GM10248 (cell line): ENCODE measurements at regions not wholly inside any gene's neighbourhood (a gene's known extent, or its start where the extent isn't known, plus 50 kb on each side); places are given as distances from the start of the nearest gene placed in this dataset.

ENCODE experiments used
- CTCF ChIA-PET: fragments of 300-600 bp; sonication (Branson Sonifier 250); formaldehyde crosslinking; extraction: SDS; loops from one replicate; lab custom pipeline; 2021; ENCODE audit warnings: antibody characterized with exemption; lab: Yijun Ruan, JAX
- POLR2A ChIA-PET: fragments of 350-650 bp; sonication (Branson Sonifier 250); formaldehyde crosslinking; extraction: SDS; loops from one replicate; lab custom pipeline; 2020; ENCODE audit warnings: antibody characterized with exemption; lab: Yijun Ruan, JAX
- DNase-seq: peaks from one replicate; pipeline ENCODE4 v3.0.0; 2012; ENCODE audit errors: extremely low spot score
- CTCF ChIP-seq: IDR thresholded peaks from 2 replicates; pipeline ENCODE4 v1.5.1; 2012; ENCODE audit warnings: mild to moderate bottlenecking, low read depth; ENCODE audit errors: extremely low read depth, missing control alignments, control extremely low read depth

DNA sequence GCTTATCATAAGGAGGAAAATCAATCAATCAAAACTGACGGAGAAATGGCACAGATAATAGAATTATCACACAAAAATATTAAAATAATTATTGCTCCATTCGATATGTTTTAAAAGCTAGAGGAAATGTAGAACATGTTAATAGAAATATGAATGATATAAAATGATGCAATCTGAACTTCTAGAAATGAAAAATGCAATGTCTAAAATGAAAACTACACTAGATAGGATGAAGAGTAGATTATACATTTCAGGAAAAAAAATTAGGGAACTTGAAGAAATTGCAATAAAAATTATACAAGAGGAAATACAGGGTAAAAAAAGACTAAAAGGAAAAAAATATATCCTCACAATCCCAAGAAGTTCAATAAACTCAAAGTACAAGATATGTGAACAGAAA is 80.2 kb upstream of the TP63 start:
- ChIA-PET POLR2A (no interaction called here), CTCF (no interaction called here)
- no peak for TF ChIP-seq CTCF
- no peak for DNase-seq

DNA sequence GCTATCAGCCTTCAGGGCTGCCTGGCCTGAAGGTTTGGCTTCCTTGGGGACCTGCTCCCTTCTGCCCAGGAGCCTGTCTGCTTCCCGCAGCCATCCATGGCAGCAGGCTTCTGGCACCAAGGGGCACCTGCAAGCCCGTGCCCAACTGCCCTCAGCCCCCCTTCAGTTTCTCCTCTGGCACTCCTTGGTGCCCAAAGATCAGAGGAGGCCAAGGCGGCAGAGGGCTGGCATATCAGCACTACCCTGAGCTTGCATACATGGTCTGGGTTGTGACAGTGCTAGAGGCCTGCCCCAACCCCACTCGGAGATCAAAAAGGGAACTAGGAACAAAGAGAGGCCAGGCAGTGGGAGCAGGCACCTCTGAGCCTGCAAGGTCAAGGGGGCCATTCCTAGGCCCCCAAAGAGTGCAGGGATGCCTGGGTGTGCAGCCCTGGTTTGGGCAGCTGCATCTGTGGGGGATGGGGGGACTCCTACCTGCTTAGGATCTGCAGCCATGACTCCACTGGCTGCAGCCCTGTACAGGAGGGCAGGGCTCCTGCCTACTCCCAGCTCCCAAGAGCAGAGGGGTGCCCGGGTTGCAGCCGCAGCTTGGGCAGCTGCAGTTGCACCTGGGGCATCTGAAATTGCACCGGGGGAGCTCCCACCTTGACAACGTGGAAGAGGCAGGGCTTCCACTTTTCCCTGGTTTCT is 76.2 kb upstream of the TP63 start:
- TF ChIP-seq CTCF = no peak
- ChIA-PET POLR2A (no interaction called here), CTCF (interaction anchor here (1.2 to 1.6 kb wide), 4 partner anchors 8 to 206 kb away, joined by 4 to 6 read pairs (median 4); no protein-coding TSS in a partner anchor)
- no peak for DNase-seq

- POLR2A ChIA-PET = no interaction called here
- no peak for DNase-seq
- CTCF ChIA-PET = interaction anchor here (1.5 to 1.6 kb wide), 2 partner anchors 8 to 120 kb away, joined by 4 to 6 read pairs; no protein-coding TSS in a partner anchor
- no peak for TF ChIP-seq CTCF
Measured at GRCh38 chr3:189555558-189555881, 75.7 kb upstream of the TP63 start.

- ChIA-PET CTCF (interaction anchor here (0.9 to 1.2 kb wide), 2 partner anchors 46 to 47 kb away, joined by 3 to 4 read pairs; no protein-coding TSS in a partner anchor), POLR2A (no interaction called here)
- DNase-seq = no peak
- no peak for TF ChIP-seq CTCF
Measured at GRCh38 chr3:189557824-189558223, 73.4 kb upstream of the TP63 start.

DNA sequence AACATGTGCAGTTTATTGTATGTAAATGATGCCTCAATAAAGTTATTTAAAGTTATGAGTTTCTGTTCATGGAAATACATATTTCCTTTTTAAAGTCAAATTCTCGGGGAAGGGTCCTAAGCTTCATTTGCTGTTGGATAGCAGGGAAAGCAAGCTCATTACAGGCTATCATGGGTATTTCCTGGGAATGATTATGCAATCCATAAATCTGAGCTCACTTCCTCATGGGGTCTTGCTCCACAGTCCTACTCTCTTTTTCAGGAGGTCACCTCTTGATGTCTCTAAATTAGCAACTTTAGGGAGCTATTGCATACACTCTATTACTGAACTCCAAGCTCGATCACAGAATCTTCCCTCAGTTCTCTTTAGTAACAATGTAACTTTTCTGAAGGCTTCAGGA is 69.9 kb upstream of the TP63 start:
- TF ChIP-seq CTCF = no peak
- ChIA-PET CTCF (interaction anchor here (1.0 to 1.3 kb wide), 4 partner anchors 11 to 32 kb away, joined by 3 to 4 read pairs (median 3); no protein-coding TSS in a partner anchor), POLR2A (no interaction called here)
- DNase-seq = no peak

DNA sequence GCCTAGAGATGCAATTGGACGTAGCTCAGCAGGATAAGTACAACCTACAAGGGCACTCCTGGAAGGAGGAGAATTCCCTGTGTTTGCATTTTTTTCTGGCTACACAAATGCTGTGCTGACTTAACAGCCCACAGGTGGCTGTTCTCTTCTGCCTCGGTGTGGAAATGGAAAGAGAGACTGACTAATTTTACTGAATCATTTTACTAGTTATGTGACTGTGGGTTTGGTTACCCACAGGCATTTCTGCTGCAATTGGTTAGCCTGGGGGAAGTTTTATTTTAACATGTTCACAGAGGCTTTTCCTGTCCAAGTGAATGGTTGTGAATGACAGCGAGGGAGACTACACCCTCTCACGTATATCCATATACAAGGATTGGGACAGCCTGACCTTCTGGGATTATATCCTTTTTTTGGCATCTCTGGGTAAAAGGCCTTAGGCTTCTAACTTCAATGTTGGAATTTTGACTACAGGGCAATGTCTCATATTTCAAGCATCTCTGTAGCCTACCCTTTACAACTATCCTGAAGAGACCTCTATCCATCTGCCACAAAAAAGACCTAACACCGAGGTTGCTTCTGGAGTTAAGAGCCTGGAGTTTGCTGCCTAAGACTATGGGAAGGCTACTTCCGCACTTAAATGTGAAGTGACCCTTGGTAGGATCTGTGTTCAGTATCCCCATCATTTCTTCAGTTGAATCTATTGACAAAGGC is 67.2 kb upstream of the TP63 start:
- CTCF ChIA-PET = interaction anchor here (0.8 to 2.4 kb wide), 4 partner anchors 9 to 52 kb away, joined by 3 to 8 read pairs (median 6); no protein-coding TSS in a partner anchor
- DNase-seq = peak; percentile 39
- TF ChIP-seq CTCF = no peak
- POLR2A ChIA-PET = no interaction called here
